NCI-H146 (cell line): ENCODE measurements at regions not wholly inside any gene's neighbourhood (a gene's known extent, or its start where the extent isn't known, plus 50 kb on each side); places are given as distances from the start of the nearest gene placed in this dataset.
"Not testable (repeated sequence)": the region's sequence is repeated elsewhere in the genome, so short reads cannot be mapped to it uniquely, and the experiment has no call there.

Experiments used
- DNase-seq: peaks from one replicate; lab custom pipeline; 2025; lab: John Stamatoyannopoulos, UW

GRCh38 chr6:11409371-11409770, 128.2 kb upstream of the TMEM170B start:
- DNase-seq = no peak

GRCh38 chr6:11407414-11407813, 130.1 kb upstream of the TMEM170B start:
- no peak for DNase-seq

- no peak for DNase-seq
These were observed 132.7 kb upstream of the TMEM170B start for GRCh38 chr6:11404838-11405237.

- DNase-seq = no peak
These were observed 133.5 kb upstream of the TMEM170B start for GRCh38 chr6:11404081-11404480.

GRCh38 chr6:11403035-11403601, 134.4 kb upstream of the TMEM170B start:
- DNase-seq = no peak

GRCh38 chr6:11402581-11402980, 135.0 kb upstream of the TMEM170B start:
- DNase-seq = not testable (repeated sequence)

DNA sequence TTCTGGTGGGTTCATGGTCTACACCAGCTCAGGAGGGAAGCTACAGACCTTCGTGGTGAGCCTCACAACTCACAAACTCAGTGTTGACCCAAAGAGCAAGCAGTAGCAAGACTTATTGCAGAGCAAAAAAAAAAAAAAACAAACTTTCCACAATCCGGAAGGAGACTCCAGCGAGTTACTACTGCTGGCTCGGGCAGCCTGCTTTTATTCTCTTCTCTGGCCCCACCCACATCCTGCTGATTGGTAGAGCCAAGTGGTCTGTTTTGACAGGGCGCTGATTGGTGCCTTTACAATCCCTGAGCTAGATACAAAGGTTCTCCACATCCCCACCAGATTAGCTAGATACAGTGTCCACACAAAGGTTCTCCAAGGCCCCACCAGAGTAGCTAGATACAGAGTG, 135.6 kb upstream of the TMEM170B start:
- DNase-seq = not testable (repeated sequence)

DNA sequence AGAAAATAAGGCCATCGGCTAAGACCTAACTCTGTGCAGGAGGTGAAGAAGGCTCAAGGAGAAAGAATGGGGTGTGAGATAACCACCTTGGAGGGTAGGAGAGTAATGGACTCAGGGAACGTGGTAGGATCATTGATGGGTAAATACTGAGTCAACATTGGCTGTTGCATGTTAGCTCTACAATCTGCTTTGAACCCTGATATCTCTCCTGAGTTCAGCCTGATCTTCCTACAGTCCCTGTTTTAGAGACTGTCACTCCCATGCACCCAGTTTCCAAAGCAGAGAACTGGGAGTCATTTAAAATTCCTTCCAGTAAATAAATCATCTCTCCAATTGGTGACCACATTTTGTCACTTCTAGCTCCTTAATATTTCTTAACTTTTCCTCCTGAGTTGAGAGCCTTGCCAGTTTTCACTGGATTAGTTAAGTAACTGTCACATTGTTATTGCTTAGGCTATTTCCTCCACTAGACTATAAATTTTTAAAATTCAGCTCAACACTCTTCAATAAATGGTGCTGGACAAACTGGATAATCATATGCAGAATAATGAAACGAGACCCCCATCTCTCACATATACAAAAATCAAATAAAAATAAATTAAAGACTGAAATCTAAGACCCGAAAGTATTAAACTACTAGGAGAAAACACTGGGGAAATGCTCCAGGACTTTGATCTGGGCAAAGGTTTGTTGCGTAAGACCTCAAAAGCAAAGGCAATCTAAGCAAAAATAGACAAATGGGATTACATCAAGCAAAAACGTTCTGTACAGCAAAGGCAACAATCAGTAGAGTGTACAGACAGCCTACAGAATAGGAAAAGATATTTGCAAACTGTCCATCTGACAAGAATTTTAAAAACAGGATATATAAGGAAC, 138.9 kb upstream of the TMEM170B start:
- no peak for DNase-seq

DNA sequence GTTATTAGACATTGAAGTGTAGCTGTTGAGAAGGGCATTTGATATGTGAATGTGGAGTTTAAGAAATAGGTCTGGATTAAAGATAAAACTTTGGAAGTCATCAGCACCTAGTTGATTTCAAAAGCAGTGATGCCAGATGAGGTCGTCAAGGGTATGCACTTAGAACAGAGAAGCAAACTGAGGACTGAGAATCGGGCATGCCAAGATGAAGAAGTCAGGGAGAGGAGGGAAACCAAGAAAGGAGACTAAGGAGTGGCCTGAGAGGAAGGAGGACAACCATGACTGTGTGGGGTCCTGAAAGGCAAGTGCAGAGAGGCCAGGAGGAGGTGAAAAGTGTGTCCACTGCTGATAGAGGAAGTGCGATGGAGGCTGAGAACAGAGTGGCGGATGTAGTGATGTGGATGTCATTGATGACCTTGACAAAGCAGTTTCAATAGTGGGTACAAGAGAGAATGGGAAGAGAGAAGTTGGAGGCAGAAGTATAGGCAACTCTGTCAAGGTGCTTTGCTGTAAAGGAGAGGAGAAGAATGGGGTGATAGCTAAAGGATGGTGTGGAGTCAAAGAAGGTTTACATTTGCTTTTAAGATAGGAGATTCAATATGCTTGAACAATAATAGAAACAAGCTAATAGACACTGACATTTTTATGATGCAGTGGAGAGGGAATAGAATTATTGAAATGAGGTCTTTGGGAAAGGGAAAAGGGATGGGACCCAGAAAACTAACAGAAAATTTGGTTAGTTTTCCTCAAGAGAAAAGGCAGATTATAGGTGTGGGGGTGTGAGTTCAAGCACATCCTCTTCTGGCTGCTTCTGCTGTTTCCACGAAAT, 139.7 kb upstream of the TMEM170B start:
- DNase-seq = no peak

DNA sequence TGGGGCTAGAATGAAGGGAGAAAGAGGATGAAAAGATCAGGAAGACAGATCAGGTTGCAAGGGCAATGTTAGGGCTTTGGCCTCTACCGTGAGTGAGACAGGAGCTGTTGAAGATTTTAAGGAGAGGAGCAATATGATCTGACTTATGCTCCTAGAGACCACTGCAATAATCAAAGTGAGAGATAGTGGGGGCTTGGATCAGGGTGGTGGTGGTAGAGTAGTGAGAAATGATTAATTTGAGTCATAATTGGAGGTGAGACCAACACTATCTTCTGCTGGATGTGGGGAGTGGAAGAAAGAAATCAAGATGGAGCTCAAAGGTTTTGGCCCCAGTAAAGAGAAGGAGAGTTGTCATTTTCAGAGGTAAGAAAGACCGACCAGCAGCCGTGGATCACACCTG, 140.7 kb upstream of the TMEM170B start:
- DNase-seq = no peak

GRCh38 chr6:11393713-11394627, 143.6 kb upstream of the TMEM170B start:
- no peak for DNase-seq

DNA sequence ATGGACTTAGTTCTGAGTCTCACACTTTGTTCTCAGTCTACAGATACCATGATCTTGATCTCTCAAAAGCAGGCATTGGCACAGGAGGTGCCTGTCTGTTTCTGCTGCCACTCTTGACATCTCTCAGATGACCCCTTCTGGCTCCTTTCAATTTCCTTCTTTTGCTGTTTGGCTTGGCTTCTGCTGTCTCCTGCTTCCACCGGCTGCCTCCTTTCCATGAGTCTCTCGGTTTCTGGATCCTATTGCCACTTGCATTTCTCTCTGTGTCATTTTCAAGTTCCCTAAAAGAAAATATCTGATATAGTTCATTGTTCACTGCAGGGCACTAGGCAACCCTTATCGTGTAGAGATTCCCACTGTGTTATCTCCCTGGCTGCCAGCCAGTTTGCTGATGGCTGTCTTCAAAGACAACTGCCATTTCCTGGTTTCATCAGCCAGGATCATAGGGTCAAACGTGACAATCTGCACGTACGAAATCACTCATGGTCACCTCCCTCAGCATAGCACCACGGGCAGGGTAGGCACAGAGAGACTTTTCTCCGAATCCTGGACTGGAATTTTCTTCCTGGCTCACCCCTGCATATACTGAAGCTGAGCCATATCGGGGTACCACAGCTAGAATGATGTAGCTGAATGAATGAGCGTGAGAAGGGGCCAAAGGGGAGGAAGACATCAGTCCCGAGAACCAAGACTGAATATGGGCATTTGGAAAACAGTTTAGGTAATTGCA, 144.6 kb upstream of the TMEM170B start:
- DNase-seq = peak; percentile 11

GRCh38 chr6:11391934-11392777, 145.4 kb upstream of the TMEM170B start:
- no peak for DNase-seq

- no peak for DNase-seq
These were observed 147.6 kb upstream of the TMEM170B start for GRCh38 chr6:11389977-11390376.

GRCh38 chr6:11388983-11389944, 148.3 kb upstream of the TMEM170B start:
- DNase-seq = no peak

DNA sequence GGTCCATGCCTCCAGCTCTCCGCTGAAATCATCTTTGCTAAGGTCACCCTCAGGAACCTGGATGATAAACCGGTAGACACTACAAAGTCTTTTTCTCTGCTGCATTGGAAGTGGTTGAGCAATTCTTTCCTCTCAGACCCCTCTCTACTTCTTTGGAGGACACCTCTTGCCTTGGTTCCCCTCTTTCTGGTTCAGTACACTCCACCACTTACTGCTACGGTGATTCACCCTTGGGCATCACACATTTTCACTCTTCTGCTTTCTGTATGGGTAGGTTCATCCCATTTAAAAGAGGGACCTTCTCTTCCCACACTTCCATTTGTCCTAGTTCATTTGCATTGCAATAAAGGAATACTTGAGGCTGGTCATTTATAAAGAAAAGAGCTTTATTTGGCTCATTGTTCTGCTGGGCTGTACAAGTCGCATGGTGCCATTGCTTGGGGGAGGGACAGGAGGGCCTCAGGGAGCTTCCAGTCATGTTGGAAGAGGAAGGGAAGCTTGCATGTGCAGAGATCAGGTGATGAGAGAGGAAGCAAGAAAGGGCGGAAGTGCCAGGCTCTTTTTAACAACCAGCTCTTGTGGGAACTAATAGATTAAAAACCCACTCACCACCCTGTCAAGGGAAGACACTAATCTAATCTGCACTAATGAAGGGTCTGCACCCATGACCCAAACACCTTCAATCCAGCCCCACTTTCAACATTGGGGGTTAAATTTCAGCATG, 149.7 kb upstream of the TMEM170B start:
- no peak for DNase-seq

GRCh38 chr6:11386726-11387125, 150.8 kb upstream of the TMEM170B start:
- DNase-seq = no peak

- DNase-seq = no peak
These were observed 151.2 kb upstream of the TMEM170B start for GRCh38 chr6:11386323-11386722.
